Stromal cell of bone marrow (primary cell): ENCODE measurements at regions not wholly inside any gene's neighbourhood (a gene's known extent, or its start where the extent isn't known, plus 50 kb on each side); places are given as distances from the start of the nearest gene placed in this dataset.

Experiments
- DNase-seq: peaks from one replicate; pipeline ENCODE4 v3.0.0-alpha.2; 2012; ENCODE audit warnings: low read depth

GRCh38 chr2:189369566-189369965 lies 71.7 kb upstream of the WDR75 start:
- DNase-seq: peak; percentile 82

GRCh38 chr2:189370719-189371118 lies 70.6 kb upstream of the WDR75 start:
- DNase-seq: peak; percentile 44

- DNase-seq: no peak
Observed at GRCh38 chr2:189372688-189373257, 68.5 kb upstream of the WDR75 start.

GRCh38 chr2:189374481-189374880 lies 66.8 kb upstream of the WDR75 start:
- no peak for DNase-seq

- DNase-seq: no peak
Observed at GRCh38 chr2:189375842-189376241, 65.4 kb upstream of the WDR75 start.

- DNase-seq: no peak
Observed at GRCh38 chr2:189379287-189379630, 62.0 kb upstream of the WDR75 start.

- no peak for DNase-seq
Observed at GRCh38 chr2:189379731-189380261, 61.5 kb upstream of the WDR75 start.

- DNase-seq: no peak
Observed at GRCh38 chr2:189382668-189383067, 58.6 kb upstream of the WDR75 start.

- no peak for DNase-seq
Observed at GRCh38 chr2:189386741-189387140, 54.5 kb upstream of the WDR75 start.

- DNase-seq: no peak
Observed at GRCh38 chr2:189391201-189391600, 50.1 kb upstream of the WDR75 start.
